HG03520 (cell line): ENCODE measurements at regions not wholly inside any gene's neighbourhood (a gene's known extent, or its start where the extent isn't known, plus 50 kb on each side); places are given as distances from the start of the nearest gene placed in this dataset.

ENCODE experiments used
- ATAC-seq: cut with Tn5 transposase; IDR thresholded peaks from one replicate; pipeline ENCODE4 v1.9.1; 2021; ENCODE audit warnings: mild to moderate bottlenecking, moderate library complexity; ENCODE audit not compliant: unreplicated experiment

DNA sequence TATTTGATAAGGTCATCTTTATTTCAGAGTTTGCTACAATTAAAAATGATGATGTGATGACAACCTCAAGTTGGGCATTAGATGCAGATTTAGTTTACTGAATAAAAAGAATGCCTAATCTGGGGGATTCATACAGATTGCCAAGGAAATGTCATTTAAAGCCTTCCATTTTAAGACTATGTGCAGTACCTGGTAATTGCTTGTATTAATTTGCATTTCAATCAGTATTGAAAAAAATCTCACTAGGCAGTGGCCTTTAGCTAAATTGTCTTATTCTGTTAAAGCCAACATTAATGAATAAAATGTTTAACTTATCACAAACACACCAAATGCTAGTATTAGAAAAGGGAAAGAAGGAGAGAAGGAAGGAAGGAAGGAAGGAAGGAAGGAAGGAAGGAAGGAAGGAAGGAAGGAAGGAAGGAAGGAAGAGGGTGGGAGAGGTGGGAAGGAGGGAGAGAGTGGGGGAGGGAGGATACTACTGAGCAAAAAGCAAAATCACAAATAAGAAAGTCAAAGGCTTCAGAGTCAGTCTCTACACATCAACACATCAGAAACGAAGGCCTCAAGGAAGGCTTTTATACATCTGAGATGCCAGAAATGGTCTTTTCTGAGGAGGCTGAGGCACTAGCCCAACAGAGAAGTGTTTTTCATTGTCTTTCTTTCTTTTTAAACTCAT, 271.1 kb upstream of the CLEC14A start:
- ATAC-seq: no peak

DNA sequence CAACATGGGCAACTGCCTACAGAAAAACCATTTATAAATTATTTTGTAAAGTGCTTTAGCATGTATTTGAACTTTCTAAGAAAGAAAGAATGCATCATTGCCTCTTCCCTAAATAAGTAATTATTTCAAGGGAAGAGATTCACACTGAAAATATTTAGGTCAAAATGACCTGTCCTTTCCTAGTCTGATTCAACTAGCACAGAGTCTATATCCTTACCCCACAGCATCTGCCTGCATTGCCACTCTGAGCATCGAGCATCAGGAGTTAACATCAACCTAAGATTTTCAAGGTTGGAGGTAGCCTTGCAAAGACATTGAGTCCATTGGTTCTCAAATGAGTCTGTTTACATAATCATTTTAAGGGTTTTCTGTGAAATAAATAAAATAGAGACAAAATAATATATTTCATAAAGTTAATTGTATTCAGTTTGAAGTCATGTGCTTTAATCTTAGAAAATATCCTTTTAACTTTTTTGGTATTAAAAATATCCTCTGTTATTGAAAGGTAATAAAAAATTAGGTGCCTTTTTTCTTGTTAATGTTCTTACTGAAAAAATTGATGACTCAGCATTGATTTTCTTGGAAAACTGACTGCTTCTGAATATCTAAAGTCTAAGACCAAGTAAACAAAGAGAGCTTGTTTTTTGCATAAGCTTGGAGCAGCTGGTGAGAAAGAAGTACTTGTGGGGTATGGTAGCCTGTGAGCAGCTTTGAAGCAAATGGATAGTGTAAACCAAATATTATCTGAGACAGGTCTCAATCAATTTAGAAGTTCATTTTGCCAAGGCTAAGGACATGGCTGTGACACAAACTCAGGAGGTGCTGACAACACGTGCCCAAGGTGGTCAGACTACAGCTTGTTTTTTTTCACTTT, 269.0 kb upstream of the CLEC14A start:
- no peak for ATAC-seq

DNA sequence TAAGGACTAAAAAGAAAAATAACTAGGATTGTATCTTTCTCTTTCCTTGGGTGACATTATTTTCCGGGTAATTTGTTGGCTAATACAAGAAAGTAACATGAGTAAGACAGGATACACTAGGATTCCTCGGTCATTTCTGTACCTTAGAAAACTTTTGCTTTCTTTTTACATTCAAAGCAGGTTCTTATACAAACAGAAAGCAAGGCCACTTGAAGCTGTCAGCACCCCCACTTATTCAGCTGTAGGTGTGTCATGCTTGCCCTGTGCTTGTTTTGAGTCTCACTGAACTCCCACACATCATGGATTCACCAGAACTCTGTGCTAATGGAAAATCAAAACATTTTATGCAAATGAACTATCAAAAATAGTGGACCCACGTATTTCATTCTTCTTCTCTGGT, 266.8 kb upstream of the CLEC14A start:
- no peak for ATAC-seq

DNA sequence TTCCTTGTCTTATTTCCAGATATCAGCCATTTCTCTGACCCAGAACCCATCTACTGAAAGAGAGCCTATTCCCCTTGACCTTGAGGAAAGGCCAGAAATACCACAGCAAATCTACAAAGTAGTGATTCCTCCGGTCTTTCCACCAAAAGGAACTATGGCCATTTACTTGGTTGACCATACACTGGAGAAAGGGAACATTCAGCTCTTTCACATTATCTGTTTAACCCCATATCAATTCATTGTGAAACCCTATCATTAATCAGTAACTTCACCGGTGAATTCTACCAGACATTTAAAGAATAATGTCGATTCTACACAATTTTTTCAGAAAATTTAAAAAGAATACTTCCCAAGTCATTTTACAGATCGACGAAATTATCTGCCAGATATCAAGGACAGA, 265.7 kb upstream of the CLEC14A start:
- ATAC-seq: no peak

DNA sequence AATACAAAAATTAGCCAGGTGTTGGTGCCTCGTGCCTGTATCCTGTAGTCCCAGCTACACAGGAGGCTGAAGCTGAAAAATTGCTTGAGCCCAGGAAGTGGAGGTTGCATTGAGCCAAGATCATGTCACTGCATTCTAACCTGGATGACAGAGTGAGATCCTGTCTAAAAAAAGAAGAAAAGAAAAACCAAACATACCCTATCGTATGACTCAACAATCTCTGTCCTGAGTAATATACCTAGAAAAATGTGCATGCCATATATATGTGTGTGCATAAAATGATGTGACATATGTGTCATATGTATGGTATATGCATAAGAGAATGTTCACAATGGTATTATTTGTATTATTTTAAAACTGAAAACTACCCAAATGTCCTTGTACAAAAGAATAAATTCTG, 261.5 kb upstream of the CLEC14A start:
- ATAC-seq: no peak

DNA sequence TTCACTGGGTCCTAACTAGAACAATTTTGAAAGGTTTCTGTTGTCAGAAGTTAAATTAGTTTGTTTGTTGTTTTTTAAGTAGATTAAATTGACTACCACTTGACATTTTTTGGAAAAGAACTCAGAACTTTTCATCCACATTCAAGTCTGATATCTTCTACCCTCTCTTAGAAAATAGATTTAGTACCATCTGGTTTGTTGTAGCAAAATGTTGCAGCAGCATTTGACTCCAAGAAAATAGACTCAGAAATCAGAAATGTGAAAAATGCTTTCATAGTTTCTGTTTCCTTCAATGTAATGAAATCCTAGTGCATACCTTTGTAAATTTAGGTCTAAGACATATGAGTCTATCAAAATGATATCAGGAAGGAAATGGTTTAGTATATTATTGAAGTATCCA, 256.3 kb upstream of the CLEC14A start:
- no peak for ATAC-seq

DNA sequence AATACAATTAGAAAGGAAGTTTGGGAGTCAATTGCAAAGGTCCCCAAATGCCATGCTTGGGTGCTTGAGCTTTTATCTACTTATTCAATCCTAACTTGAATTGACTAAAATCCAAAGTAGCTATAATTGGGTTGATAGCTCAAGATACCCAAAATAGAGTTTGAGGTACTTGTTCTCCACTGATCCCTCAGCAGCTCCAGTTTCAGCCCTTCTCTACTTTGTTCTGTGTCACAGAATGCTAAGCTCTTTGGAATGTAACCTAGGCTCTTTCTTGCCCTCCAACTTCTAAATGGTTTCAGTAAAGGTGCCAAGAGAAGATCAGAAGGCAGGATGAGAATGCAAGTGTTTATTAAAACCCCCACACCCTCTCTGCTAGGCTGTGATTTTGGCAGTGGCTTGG, 251.4 kb upstream of the CLEC14A start:
- no peak for ATAC-seq

DNA sequence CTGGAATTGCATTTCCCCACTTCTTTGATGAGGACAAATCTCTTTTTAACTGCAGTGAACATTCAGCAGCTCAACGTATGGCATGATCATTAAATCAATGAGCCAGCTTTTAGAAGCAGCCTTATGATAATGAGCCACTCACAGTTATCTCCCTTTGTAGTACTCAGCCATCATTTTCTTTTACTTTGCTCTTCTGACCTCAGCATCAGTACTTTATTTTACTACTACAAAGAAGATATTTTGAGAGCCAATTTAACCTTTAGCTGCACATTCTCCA, 250.0 kb upstream of the CLEC14A start:
- no peak for ATAC-seq

DNA sequence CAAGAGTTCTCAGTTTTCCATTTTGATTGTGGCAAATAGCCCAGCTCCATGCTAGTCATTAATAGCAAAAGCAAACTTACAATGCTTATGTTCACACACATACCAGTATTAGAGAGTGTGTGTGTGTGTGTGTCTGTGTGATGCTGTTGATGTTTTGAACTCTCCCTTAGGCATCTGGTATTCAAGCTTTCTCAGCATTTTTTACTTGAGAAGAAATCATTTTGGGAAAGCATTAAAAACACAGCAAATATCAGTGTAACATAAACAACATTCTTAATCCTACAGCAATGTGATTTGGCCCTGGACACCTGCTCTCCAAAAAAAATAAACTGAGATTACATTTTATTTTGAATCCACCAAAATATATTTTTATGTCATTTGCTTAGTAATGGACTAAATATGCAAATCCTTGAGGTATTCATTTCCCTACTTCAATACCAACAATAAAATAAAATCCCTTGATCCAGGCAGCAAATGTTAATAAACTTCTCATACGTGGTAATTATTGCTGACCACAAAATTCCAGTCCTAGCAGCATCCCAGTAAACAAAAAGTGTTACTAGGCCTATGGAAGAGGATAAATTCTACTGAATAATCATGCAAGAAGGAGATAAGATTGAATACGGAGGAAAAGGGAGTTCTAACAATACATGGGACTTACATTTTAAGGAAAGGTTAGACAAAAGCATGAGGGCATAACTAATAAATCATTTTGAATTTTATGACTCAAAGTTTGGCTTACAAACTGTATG, 249.5 kb upstream of the CLEC14A start:
- ATAC-seq: no peak

DNA sequence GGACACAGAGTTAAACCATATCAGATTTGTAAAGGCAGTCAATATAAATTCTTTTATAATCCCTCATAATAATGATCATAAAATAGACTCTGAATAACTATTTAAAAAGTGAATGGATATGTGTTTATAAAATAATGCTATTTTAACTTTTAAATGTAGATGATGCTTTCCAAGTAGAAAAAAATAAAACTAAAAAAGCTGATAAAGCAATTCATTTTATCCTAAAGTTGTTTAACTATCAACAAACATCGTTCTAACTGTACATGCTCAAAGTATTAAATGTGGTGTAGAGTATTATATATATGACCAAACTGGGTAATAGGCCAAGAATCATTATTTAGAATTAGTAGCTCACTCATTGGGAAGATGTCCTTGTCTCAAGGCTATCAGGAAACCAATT, 248.3 kb upstream of the CLEC14A start:
- no peak for ATAC-seq

DNA sequence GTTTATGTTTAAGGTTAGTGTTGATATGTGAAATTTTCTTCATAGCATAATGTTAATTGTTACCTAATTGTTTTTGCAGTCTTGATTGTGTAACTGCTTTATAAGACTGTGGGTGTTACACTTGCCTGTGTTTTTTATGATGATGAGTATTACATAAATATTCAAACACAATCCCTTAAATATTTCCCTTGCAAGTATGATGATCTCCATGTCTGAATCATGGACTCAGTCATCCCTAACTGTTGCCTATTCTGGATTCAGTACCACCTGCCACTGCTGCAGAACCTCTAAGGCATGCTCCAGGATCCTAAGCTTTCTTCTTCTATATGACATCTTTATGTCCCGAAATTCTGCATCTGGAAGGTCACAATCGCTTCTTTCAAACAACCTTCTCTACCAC, 246.3 kb upstream of the CLEC14A start:
- ATAC-seq: no peak

DNA sequence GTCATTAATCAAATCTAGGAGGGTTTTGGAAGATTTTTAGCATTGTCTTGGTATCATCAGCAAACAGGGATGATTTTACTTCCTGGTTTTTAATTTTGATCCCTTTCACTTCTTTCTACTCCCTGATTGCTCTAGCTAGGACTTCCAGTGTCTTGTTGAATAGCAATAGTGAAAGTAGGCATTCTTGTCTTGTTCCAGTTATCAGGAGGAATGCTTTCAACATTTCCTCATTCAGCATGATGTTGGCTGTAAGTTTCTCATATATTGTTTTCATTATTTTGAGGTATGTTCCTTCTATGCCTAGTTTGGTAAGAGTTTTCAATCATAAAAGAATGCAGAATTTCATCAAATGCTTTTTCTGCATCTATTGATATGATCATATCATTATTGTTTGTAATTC, 244.2 kb upstream of the CLEC14A start:
- ATAC-seq: no peak

DNA sequence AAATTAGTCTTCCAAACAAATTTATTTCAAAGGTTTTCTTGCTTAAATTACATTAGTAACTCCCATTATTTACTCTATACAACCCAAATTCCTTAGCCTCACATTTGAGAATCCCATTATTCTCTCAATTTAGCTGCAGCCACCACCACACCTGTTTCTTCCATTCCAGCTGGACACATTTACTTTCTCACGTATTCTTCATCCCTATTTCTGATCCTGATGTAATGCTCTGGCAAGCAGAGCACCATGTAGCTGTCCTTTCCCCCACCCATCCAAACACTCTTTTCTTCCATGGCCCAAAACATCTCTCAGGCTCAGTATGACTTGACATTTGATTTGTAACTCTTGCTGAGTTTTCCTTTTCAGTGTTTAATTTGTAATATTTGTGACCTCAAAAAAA, 240.2 kb upstream of the CLEC14A start:
- no peak for ATAC-seq

DNA sequence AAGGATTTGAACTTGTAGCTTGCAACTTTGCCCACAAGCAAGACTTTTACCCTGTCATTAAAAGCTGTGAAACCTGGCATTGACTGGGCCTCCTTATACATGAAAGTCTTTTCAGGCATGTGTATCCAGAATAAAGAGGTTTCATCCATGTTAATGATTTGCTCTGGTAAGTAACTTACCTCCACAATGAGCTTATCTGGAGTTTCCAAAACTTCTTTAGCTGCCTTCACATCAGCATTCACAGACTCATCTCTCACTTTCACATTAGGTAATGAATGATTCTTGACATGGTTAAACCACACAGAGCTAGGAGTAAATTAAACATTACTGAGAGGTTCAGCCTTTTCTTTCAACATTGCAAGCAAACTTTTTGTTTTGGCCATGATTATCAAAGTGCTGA, 234.4 kb upstream of the CLEC14A start:
- no peak for ATAC-seq

DNA sequence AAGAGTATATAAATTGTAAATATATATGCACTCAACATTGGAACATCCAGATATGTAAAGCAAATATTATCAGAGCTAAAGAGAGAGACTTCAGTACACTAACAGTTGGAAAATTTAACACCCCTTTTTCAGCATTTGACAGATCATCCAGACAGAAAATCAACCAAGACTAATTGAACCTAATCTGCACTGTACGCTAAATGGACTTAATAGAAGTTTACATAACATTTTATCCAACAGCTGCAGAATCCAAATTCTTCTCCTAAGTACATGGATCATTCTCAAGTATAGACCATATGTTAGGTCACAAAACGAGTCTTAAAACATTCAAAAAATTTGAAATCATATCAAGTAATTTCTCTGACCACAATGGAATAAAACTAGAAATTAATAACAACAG, 229.1 kb upstream of the CLEC14A start:
- ATAC-seq: no peak

DNA sequence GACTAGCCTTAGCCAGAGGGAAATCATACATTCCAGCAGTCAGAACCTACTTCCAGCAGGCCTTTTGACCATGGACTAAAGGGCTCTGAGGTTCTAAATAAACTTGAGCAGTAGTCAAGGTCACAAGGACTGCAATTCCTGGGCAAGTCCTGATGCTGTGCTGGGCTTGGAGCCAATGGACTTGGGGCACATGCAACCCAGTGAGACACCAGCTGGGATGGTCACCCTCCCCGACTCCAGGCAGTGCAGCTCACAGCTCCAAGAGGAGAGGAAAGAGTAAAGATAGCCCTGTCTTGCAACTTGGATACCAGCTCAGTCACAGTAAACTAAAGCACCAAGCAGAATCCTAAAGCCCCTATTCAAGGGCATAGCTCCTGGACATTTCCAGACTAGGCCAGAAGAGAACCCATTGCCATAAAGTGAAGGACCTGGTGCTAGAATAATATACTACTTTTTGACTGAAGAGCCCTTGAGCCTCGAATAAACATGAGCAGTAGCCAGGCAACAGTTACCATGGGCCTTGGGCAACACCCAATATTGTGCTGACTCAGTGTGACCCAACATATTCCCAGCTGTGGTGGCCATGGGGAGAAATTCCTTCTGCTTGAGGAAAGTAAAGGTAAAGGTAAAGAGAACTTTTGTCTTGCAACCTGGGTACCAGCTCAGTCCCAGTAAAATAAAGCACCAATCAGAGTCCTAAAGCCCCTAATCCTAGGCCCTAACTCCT, 226.2 kb upstream of the CLEC14A start:
- no peak for ATAC-seq

DNA sequence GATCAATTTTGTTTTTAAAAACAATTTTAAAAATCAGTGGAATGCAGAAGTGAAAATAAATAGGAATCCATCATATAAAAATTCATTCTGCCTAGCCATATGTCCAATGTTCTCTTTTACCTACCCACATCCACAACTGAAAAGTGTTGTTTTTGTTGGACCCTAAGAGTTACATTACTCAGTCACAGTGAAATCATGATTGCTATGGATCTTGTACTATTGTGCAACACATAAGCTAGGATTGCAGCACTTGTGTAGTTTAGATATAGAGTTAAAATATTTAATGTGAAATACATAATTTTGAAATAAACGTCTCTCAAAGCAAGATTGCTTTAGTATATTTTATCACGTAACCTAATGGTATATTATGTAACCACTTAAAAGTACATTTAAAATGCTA, 213.3 kb upstream of the CLEC14A start:
- ATAC-seq: no peak

DNA sequence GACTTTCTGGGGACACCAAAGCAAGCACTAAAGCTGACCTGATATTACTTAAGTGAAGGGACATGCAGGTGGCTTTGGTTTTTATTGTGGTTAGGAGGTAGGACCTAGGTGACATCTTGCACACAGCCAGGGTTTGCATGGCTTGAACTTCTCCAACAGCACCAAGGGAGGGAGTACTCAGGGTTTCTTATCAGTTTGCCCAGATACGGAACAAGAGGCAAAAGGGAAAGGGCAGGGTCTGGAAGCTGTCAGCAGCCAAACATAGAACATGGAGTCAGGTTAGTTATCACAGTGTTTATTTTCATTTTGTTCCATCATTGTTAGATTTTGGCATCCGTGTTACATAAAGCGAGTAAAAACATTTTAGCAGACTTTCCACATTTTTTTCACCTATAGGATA, 186.3 kb upstream of the CLEC14A start:
- ATAC-seq: no peak

DNA sequence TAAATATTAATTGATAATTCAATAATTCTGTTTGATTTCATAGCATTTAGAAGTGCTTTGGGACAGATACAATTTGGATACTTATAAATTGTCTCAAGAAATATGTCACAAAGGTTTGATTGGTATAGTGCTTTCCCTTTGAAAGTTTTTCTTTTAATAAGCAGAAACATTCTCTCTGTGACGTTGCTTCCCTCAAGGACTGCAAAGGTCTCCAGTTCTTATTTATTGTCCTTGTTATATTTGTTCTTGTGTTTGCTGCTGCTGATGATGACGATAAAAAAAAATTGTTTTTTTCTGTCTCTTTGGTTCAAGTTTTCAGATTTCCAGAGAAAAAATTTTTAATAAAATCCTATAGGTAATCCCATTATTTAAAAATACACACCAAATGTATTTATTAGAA, 176.3 kb upstream of the CLEC14A start:
- no peak for ATAC-seq

DNA sequence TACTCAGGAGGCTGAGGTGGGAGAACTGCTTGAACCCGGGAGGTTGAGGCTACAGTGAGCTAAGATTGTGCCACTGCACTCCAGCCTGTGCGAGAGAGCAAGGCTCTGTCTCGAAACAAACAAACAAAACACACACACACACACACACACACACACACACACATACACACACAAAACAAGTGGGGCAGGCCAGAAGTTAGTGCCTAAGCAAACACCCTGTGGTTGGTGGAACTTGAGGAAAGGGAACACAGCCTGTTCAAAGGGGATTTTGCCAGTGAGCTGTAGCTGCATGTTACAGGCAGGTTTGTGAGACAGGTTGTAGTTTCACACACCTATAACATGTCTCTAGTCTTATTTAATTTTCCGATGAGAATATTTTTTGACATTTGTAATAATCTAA, 175.3 kb upstream of the CLEC14A start:
- no peak for ATAC-seq

DNA sequence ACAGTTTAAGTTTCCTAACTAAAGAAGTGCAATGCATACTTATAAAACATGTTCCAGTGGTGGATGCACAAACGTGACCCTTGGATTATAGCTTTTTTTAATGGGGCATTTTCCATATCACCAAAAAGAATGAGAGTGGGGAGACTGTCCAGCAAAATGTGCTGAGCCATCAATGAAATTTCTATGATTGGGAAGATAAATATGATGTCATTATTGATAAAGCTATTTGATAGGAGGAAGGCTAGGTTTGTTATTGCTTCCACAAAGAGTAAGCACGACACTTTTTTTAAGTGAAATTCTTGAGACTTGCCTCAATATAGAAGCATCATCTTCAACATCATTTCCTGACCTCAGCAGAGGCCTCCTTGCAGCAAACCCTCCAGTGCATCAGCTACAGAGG, 174.6 kb upstream of the CLEC14A start:
- no peak for ATAC-seq
